Hematopoietic multipotent progenitor cell treated with erythropoietin and hydrocortisone succinate and interleukin-3 and kit ligand, for 4 days (in vitro differentiated cells): ENCODE measurements at regions not wholly inside any gene's neighbourhood (a gene's known extent, or its start where the extent isn't known, plus 50 kb on each side); places are given as distances from the start of the nearest gene placed in this dataset.
"Not testable (repeated sequence)": the region's sequence is repeated elsewhere in the genome, so short reads cannot be mapped to it uniquely, and the experiment has no call there.

ENCODE experiments used
- DNase-seq: peaks from one replicate; pipeline ENCODE4 v3.0.0-alpha.2; 2015

DNA sequence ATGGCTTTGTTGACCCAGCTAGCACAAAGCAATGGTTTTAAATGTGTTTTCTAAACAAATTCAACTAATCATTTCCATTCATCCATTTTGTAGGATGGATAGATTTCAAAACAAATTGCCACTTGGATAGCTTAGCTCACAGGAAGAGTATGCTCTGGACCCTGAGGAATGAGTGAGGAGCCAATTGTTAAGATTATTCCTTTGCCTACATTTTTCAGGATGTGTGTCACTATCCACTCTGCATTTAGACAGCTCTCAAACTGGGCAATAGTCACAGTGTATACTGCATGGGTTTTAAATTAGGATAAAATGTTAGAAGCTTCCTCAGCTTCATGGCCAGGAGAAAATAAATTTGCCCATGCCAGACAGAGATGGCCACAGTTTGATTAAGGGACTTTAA lies 605.6 kb upstream of the TEX47 start:
- DNase-seq: no peak

DNA sequence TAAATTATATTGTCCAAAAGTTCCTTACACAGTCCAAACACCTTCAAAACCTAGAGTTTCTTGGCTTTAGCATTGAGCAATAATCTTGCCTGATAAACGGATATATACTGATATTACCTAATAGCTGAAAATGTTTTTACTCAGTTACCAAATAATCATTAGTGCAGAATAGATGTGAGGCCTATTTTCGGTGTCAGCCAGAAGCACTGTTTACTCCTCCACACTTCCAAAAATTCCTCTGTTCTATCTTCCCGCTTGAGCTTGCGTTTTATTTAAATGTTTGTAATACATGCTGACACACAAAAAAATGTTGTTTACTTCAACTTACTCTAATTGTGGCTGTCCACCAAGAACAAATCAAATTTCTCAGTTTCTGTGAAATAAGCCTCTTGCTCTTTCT lies 606.2 kb upstream of the TEX47 start:
- no peak for DNase-seq

DNA sequence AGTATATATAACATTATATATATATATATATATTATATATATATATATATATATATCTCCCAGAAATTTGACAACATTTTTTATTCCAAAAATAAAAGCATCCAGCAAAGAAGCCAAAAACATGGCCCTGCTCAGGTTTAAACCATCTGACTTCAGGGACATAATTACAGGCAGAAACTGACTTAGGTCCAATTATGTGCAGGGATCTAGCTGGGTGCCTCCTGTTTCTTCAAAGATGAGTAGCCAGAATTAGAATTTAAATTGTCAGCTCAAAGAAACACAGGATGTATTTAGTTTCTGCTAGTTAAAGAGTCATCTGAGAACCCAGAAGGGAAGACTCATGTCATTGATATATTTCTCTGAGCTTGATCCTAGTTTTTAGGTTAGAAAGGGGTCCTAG lies 656.4 kb upstream of the TEX47 start:
- DNase-seq: no peak

DNA sequence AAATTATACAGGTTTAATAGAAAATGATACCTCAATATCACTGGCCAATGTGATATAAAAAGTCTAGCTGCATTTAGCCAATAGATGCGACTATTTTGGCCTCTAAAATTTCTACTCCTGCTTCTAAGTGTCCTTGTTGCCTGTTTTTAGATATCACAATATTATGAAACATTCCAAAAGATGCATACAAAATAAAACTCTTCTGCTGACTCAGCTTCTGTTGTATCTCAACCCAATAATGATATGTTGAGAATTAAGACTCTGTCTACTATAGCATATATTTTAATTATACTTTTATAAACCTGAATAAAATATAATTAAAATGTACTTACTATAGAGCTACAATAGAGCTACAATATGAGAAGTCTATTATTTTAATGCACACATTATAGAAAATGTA lies 661.0 kb upstream of the TEX47 start:
- DNase-seq: no peak

DNA sequence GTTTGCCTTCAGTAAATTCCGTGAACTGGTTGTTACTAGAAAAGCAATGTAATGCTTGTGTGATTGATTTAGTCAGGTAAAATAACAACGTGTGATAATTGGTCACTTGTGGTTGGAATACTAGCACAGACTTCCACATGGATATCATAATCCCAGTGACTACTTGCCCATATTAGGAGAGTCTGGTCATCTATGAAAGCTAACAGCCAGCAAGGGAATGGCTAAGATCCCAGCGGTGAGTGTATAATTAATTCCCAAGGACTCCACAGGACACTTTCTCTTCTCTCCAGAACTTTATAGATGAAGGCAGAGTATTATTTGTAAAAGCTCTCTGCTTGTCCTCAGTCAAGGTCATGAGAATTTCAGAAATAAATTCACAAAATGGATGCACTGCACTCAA lies 662.6 kb upstream of the TEX47 start:
- DNase-seq: no peak

DNA sequence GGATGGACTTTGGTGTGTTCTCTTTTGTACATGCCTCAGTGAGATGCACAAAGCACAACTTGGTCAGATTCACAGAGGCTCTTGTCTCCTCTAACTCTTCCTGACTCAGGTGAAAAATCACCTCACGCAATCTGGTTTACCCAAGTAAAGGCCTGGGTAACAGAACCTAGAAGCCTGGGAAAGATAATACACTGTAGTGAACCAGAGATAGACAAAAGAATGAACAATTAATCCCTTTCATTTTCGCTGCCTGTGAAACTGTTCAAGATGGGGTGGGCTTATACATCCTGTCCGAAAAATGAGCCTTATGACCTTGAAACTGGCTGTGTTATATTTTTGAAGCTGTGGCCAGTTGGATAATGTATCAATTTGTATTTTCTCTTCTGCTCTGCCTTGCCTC lies 678.9 kb upstream of the TEX47 start:
- no peak for DNase-seq

DNA sequence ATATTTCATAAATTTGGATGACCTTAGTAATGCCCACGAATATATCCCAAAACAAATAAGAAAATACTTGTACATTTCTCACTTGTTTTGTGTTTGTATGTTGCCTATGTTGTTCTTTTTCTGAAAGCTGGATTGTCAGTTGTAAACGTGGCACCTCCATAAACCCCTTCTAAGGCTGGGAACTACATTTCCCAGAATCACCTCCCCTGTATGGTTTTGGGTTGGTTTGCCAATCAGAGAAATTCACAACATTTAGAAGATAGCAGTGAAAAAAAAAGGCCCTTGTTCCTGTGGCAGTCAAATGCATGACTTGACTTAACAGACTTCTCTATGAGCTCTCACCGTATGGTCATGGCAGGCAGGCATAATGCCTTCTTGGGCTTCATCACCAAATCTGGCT lies 676.3 kb upstream of the STEAP1 start:
- DNase-seq: no peak

DNA sequence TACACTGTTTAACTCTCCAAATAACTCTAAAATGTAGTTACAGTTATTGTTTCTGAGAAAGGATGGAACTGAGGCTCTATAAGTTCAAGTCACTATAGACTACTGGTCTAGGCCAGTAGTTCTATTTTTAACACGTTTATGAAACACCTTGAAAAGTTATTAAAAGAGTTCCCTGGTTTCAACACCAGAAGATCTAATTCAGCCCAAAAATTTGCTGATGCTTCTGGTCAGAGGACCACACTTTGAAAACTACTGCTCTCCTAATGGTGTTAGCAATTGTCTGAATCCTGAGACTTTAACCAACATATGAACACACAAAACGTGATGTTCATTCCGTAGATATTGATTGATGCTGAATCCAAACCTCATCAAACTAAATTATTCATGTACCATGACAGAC lies 658.6 kb upstream of the STEAP1 start:
- no peak for DNase-seq

DNA sequence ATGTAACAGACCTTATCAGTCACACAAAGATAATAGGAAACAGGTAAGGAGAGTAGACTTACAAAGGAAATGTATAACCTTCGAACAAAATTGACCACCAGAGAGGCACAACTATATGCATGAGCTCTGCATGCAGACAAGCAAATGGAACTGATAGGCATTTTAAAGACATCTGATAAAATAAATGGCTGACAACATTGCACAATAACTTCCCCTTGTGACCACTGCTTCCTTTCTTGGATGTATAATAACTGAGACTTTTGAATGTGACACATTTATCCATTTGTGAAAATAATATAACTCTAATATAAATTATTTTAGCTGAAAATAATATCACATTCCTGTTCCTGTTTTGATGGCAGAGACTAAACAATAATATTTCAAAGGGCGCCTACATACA lies 654.2 kb upstream of the STEAP1 start:
- peak; percentile 56 for DNase-seq

DNA sequence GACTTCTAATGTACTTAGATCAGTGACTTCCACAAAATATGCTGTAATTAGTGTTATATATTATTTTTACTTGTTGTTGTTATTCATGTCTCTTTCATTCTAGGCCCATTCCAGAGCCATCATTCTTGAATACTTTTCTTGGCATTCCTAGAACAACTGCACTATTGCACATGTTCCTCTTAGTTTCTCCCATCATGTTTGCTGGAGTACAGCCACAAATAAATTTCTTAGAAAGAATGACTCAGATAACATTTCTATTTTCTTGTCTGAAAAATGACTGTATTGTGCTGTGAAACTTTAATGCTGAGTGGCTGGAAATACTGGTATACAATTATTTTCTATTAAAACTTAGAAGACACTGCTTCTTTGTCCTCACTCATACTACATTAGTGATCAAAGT lies 651.0 kb upstream of the STEAP1 start:
- no peak for DNase-seq

DNA sequence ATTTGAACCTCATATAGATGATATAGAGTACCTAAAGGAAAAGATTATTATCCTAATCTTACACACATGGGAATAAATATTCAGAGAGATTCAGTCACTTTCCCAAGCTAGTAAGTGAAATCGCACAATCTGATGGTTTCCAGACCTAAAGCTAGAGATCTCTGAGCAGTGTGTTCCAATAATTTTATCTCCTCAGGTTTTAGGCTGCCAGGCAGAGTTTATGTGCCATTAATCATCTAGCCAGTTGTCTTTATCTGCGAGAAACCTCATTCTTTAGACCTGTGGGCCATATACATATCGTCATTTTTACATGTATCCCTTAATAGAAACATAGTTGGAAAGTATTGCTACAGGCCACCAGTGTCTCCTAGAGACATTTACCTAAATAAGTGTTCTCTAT lies 647.2 kb upstream of the STEAP1 start:
- DNase-seq: no peak

DNA sequence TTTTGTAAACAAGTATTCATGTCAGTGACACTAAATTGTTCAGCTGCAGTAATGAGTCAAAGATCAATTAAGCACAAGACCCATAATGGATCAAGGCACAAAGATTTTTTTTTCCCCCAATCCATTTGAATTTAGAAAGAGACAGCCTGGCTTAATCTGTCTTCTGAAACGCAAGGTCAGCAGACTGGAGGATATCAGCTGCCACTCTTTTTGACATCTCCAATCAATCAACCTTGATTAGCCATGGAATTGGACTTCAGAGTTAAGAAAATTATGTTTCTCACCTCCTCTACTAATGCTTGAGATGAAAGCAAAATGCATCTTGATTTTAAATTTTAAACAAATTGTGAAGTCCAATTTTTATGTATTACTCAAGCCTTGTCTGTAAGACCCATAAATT lies 642.4 kb upstream of the STEAP1 start:
- DNase-seq: no peak

DNA sequence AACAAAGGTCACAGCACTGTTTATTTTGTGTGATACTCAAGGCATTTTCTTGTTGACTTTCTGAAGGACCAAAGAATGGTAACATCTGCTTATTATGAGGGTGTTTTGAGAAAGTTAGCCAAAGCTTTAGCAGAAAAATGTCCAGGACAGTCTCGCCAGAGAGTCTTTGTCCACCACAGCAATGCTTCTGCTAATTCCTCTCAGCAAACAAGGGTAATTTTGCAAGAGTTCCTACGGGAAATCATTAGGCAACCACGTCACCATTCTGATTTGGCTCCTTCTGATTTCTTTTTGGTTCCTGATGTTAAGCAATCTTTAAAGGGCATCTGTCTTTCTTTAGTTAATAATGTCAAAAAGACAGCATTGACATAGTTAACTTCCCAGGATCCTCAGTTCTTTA lies 639.3 kb upstream of the STEAP1 start:
- no peak for DNase-seq

DNA sequence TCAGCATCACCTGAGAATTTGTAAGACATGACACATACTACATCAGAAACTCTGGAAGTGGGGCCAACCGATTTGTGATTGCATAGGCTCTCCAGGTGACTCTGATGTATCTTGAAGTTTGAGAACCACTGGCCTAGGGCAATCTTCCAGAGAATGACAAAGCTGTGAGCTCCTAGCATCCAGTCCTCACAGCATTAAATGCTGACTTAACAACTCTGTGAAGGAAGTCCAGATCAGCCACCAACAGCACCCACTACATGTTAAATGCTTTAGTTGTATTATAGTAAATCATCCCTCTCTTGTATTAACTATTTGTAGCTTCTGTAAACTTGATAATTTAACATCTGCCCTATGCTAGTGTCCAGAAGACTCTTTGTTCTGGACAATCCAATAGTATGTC lies 636.5 kb upstream of the STEAP1 start:
- DNase-seq: no peak

DNA sequence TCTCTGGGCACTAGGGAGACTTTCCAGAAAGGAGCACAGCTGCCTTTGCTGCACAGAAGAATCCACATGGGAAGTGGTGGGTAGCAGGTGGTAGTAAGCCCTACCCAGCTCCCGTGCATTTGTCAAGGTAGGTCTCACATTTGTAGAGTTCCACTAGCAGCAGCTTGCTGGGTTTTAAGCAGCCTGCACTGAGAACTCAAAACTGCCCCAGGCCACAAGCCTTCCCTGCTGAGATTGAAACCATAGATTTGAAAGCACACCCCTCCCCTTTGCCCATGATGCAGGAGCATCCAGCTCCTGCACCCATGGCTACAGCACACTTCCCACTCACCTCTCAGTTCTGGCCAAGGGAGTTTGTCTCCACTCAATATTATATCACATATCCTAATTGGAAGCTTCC lies 604.5 kb upstream of the STEAP1 start:
- DNase-seq: no peak

DNA sequence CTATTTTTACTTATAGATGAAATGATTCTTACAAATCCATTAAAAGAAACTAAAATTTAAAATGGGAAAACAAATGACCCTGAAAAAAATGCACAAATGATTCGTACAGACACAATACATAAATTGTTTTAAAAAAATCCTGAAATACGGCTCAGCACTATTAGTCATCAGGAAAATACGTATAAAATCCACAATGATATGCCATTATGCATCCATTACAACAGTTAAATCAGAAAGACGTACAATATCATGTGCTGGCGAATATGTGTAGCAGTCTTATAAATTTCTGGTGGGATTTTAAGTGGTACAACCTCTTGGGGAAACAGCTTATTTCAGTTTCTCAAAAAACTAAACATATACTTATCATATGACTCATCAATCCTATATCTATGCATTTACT lies 600.1 kb upstream of the STEAP1 start:
- DNase-seq: no peak

DNA sequence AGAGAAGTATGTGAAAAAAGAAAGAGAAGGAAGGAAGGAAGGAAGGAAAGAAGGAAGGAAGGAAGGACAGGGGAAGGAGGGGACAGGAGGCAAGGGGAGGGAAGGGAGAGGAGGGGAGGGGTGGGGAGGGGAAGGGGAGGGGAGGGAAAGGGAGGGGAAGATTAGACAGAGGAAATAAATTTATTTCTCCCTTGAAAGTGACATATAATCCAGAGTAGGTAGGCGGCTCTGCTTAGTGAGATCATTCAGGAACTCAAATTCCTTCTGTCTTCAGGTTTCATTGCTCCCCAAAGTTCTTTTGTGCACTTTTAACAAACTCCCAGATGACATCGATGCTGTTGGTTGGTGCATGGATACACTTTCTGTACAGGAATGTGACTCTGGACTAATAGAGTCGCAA lies 594.7 kb upstream of the STEAP1 start:
- no peak for DNase-seq

DNA sequence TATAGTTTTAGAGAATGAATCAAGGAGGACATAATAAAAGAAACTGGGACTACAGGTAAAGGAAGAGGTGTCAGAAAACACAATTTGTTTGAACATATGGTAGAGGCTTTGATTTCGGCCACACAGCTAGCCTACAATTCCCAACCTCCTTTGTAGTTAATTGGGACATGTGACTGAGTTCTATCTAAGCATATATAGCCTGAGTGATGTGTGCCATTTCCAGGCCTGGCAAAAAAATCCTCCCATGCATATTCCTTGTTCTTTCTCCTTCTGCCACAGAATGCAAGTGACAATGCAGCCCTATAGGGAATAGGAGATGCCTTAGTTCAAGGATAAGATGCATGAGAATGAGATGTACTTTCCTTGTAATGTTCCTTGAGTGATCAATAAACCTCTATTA lies 590.7 kb upstream of the STEAP1 start:
- no peak for DNase-seq

DNA sequence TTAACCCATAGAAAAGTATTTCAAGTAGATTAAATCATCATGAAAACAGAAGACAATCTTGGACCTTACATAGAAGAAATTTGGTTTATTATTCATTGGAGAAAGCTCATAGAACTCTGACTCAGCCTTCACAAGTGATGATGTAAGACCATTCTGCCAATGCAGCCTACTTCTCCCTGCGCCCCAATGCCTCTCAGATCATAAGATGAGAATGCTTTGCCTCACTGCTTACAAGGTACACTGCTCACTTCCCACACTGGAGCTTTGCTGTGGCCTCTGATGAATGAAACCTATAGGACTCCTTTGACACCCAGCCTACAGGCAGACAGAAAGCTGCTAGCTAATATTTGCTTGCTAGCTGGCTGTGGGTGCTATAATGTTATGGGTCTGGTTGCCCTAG lies 569.4 kb upstream of the STEAP1 start:
- no peak for DNase-seq

DNA sequence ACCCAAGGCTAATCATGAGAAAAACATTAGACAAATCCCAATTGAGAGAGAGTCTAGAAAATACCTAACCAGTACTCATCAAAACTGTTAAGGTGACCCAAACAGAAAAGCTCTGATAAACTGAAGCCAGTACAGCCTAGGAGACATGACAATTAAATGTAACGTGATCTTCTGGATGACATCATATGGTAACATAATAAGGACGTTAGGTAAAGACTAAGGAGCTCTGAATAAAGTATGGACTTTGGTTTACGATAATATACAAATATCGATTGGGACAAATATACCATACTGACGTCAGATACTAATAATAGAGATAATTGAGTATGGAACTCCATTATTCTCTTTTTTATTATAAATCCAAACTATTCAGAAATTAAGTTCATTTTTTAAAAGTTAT lies 561.1 kb upstream of the STEAP1 start:
- no peak for DNase-seq

DNA sequence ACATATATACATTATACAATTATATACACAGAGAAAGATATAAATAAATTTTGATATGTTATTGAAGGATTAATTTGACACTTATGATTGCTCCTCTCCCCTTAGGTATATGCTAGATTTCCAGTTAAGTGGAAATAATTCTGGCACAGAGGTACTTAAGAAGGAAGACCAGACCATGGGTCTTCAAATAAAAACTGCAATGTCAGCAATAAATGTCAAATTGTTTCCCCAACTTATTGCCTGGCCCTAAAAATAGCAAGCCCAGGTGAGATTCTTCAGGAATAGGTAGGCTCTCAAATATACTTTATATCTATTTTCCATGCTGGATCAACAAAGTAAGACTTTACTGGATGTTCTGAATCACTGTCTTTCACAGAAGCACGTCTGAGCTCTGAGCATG lies 551.3 kb upstream of the STEAP1 start:
- DNase-seq: no peak

DNA sequence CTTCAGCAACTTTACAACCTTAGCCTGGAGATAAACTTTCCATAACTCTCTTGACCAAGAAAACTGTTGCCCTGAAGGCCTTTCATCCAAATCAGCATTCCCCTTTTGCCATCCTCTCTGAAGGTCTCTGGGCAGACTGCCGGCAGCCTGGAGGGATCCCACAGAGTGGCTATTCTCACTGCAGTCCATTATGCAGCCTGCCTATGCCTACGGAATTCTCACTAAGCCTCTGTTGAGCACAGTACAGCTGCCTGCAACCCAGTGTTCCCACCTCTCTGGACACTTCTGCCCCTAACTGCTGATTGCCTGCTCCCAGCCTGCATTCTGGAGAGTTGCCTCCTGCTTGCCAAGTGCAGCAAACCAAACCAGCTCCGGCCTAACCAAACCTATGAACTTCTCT lies 548.9 kb upstream of the STEAP1 start:
- DNase-seq: no peak

DNA sequence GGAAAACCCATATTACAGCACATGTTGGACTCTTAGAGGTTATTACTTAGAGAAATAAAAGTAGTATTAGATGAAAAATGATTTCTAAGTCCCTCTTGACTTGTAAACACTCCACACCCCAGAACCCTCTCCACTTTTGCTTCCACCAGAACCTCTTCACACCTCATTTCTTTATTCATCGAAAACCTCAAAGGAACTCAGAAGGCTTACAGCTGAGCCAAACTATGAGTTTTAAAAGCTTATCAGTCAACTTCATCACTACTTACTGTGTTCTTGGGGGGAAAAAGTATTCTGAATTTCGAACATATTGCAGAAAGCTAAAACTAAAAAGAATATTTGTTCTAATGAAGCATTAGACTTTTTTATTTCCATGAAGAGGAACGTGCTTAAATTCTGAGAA lies 547.8 kb upstream of the STEAP1 start:
- DNase-seq: no peak

DNA sequence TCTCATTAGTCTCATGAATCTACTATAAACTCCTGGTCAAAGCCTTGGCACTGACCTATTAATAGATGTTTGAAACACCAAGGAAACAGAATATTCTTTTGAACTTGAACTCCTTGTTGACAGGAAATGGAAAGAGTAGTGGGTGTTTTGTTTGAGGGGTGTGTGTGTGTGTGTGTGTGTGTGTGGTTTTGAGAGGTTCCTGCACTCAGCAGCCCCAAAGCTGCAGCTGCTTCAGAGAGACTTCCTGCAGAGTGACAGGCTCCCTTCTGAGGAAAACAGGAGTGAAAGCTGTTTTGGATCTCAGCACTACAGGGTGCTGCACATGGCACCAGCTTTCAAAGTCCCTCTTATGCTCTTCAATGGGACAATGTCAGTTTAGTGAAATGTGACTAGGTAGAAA lies 546.5 kb upstream of the STEAP1 start:
- DNase-seq: peak; percentile 9

DNA sequence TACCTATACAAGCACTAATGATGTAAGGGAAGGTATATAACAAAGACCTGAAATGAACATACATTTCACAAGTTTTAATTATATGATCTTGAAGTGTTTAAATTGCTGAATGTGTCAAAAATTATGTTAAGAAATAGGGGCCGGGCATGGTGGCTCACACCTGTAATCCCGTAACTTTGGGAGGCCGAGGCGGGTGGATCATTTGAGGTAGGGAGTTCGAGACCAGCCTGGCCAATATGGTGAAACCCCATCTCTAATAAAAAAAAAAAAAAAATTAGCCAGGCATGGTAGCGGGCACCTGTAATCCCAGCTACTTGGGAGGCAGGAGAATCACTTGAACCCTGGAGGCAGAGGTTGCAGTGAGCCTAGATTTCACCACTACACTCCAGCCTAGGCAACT lies 537.4 kb upstream of the STEAP1 start:
- DNase-seq: not testable (repeated sequence)

DNA sequence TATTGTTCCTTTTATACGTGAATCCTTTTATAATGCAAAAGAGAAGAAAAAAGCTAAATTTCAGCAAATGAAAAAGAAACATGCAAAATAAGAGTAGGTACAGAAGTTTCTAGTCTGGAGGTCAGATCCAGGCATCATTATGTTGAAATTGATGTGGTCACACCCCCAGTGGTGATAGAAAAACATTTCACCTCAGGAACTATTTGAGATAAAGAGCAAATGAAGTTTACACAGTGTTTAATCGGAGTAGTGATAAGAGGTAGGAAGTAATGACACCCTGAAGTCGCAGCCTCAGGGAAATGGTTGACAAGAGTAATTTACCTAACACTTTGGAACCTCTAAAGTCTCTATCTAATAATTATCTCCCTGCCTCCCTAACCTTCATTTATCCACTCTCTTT lies 536.0 kb upstream of the STEAP1 start:
- DNase-seq: peak; percentile 23
